ENCODE measurements at regions not wholly inside any gene's neighbourhood (a gene's known extent, or its start where the extent isn't known, plus 50 kb on each side); places are given as distances from the start of the nearest gene placed in this dataset.
A peak's percentile ranks its signal among the peaks of the same experiment; 100 is the strongest.

GRCh38 chr20:22819784-22820183, 215.3 kb upstream of the SSTR4 start:
- no peak for DNase-seq (ENCODE audit: low read depth in 2 of 2)
- H3K4me3 ChIP-seq (replicated peaks in 1 of 2; ENCODE audit: low read depth in 2 of 2, low read length in 2 of 2), result no peak overlapping the region
- no peak for TF ChIP-seq CTCF (IDR thresholded peaks at IDR 0.05; ENCODE audit: low read depth, low read length)

DNA sequence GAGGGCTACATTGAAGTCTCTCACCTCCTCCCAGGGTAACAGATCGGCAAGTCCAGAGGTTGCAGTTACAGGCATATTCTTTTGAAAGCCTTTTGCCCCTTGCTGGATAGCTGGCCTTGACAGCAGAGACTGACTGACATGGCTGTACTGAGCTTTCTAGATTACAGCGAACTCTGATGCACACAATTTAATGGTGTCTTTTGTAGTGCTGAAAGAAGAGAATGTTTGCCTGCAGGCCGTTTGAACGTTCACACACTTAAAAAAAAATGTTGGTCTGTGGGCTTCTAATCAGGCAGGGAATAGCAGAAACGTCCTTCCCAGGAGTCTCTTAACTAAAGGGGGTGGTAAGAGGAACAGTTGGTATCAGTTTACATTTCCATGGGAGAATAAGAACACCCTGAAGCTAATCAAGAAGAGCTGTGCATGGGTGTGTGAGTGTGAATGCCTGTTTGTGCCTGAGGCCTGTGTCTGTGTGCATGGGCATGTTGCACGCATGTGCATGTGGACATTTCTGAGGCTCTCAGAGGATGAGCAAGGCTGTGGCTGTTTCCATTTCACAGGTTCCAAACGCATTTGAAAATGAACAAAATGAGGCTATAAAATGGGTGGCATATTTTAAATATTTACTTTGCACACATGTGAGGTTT, 213.9 kb upstream of the SSTR4 start:
- no peak for DNase-seq (ENCODE audit: low read depth in 2 of 2)
- TF ChIP-seq CTCF (IDR thresholded peaks at IDR 0.05; ENCODE audit: low read depth, low read length), result no peak
- no peak overlapping the region for H3K4me3 ChIP-seq (replicated peaks in 1 of 2; ENCODE audit: low read depth in 2 of 2, low read length in 2 of 2)

GRCh38 chr20:22821796-22822195, 213.3 kb upstream of the SSTR4 start:
- no peak for TF ChIP-seq CTCF (IDR thresholded peaks at IDR 0.05; ENCODE audit: low read depth, low read length)
- no peak for DNase-seq (ENCODE audit: low read depth in 2 of 2)

DNA sequence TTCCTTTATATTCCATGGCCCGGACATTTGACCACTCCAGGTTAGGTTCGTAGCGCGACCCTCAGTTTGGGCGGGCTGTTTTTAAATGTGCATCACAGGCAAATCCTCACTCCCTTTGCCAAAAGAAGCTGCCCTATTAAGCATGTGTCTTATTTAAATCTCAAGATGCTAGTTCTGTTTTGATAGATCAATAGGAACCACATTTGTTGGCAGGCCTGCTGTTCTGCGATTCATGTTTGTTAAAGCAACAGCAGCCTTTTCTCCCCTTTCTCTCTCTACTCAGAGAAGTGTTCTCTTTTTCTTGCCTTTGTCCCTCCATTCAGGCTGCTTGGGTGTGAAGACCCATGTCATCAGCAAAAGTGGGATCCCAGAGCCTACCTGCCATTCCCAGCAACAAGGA, 212.0 kb upstream of the SSTR4 start:
- DNase-seq (ENCODE audit: low read depth in 2 of 2), result no peak
- no peak overlapping the region for H3K4me3 ChIP-seq (replicated peaks in 1 of 2; ENCODE audit: low read depth in 2 of 2, low read length in 2 of 2)
- TF ChIP-seq CTCF (IDR thresholded peaks at IDR 0.05; ENCODE audit: low read depth, low read length), result no peak

More at GRCh38 chr20:22821796-22822195, 213.3 kb upstream of the SSTR4 start:
- no peak overlapping the region for H3K4me3 ChIP-seq (replicated peaks in 1 of 2; ENCODE audit: low read depth in 2 of 2, low read length in 2 of 2)

GRCh38 chr20:22824077-22824476, 211.0 kb upstream of the SSTR4 start:
- no peak for TF ChIP-seq CTCF (IDR thresholded peaks at IDR 0.05; ENCODE audit: low read depth, low read length)
- peak; percentile 19 to 26 for DNase-seq (ENCODE audit: low read depth in 2 of 2)
- H3K4me3 ChIP-seq (replicated peaks in 1 of 2; ENCODE audit: low read depth in 2 of 2, low read length in 2 of 2), result no peak overlapping the region

- DNase-seq (ENCODE audit: low read depth in 2 of 2), result peak; percentile 55 to 76
- TF ChIP-seq CTCF (IDR thresholded peaks at IDR 0.05; ENCODE audit: low read depth, low read length), result no peak
- no peak overlapping the region for H3K4me3 ChIP-seq (replicated peaks in 1 of 2; ENCODE audit: low read depth in 2 of 2, low read length in 2 of 2)
Measured at GRCh38 chr20:22825076-22825475, 210.0 kb upstream of the SSTR4 start.

- H3K4me3 ChIP-seq (replicated peaks in 1 of 2; ENCODE audit: low read depth in 2 of 2, low read length in 2 of 2), result no peak overlapping the region
- DNase-seq (ENCODE audit: low read depth in 2 of 2), result peak in 1 of 2 donors; percentile 13
- TF ChIP-seq CTCF (IDR thresholded peaks at IDR 0.05; ENCODE audit: low read depth, low read length), result no peak
Measured at GRCh38 chr20:22825546-22825945, 209.6 kb upstream of the SSTR4 start.
